Nephron progenitor cell (in vitro differentiated cells): ENCODE measurements at regions not wholly inside any gene's neighbourhood (a gene's known extent, or its start where the extent isn't known, plus 50 kb on each side); places are given as distances from the start of the nearest gene placed in this dataset.

Experiments
- DNase-seq: peaks from one replicate; pipeline ENCODE4 v3.0.0; 2021
- H3K27ac Mint-ChIP-seq: 2 replicates; pipeline ENCODE4 v1.8.0; 2021; ENCODE audit warnings: mild to moderate bottlenecking, moderate library complexity, mixed read lengths
- H3K27me3 Mint-ChIP-seq: 2 replicates; pipeline ENCODE4 v1.8.0; 2021; ENCODE audit warnings: mild to moderate bottlenecking, low read depth, mixed read lengths; ENCODE audit not compliant: poor library complexity
- H3K36me3 Mint-ChIP-seq: 2 replicates; pipeline ENCODE4 v1.8.0; 2021; ENCODE audit warnings: low read depth, mixed read lengths
- H3K4me1 Mint-ChIP-seq: 2 replicates; pipeline ENCODE4 v1.8.0; 2021; ENCODE audit warnings: mixed read lengths
- H3K4me3 Mint-ChIP-seq: 2 replicates; pipeline ENCODE4 v1.8.0; 2021; ENCODE audit warnings: mild to moderate bottlenecking, moderate library complexity, mixed read lengths
- H3K9me3 Mint-ChIP-seq: 2 replicates; pipeline ENCODE4 v1.8.0; 2021; ENCODE audit warnings: mild to moderate bottlenecking, moderate library complexity, mixed read lengths
- CTCF ChIP-seq: fragments of 200-600 bp; sonication (generic); IDR thresholded peaks from 2 replicates; pipeline ENCODE4 v1.5.0; 2021; ENCODE audit warnings: antibody characterized with exemption

- Mint-ChIP-seq H3K36me3 (no peaks in the 10 kb centered on the region), H3K9me3 (no peaks in the 10 kb centered on the region), H3K27me3 (peaks cover 4% of the 10 kb centered on the region), H3K4me1 (peaks cover 5% of the 10 kb centered on the region), H3K4me3 (no peak overlapping the region), H3K27ac (no peak overlapping the region)
- no peak for TF ChIP-seq CTCF
- DNase-seq = no peak
These were observed 198.9 kb upstream of the PTGFR start for GRCh38 chr1:78291872-78292271.

GRCh38 chr1:78292361-78292760 lies 198.4 kb upstream of the PTGFR start:
- Mint-ChIP-seq H3K27me3 (peaks cover 4% of the 10 kb centered on the region), H3K27ac (no peak overlapping the region), H3K9me3 (no peaks in the 10 kb centered on the region), H3K4me3 (no peak overlapping the region), H3K36me3 (no peaks in the 10 kb centered on the region), H3K4me1 (peaks cover 5% of the 10 kb centered on the region)
- TF ChIP-seq CTCF = no peak
- DNase-seq = no peak

GRCh38 chr1:78297836-78298235 lies 192.9 kb upstream of the PTGFR start:
- H3K27ac Mint-ChIP-seq = no peak overlapping the region
- no peak for DNase-seq
- no peak for TF ChIP-seq CTCF

GRCh38 chr1:78298349-78298748 lies 192.4 kb upstream of the PTGFR start:
- Mint-ChIP-seq H3K36me3 (no peaks in the 10 kb centered on the region), H3K27me3 (peaks cover 6% of the 10 kb centered on the region), H3K4me1 (no peaks in the 10 kb centered on the region), H3K9me3 (no peaks in the 10 kb centered on the region), H3K27ac (no peak overlapping the region), H3K4me3 (no peak overlapping the region)
- no peak for DNase-seq
- TF ChIP-seq CTCF = no peak

More at GRCh38 chr1:78297836-78298235, 192.9 kb upstream of the PTGFR start:
- H3K4me3 Mint-ChIP-seq = no peak overlapping the region
- H3K27me3 Mint-ChIP-seq = peaks cover 6% of the 10 kb centered on the region
- no peaks in the 10 kb centered on the region for H3K36me3 Mint-ChIP-seq
- no peaks in the 10 kb centered on the region for H3K9me3 Mint-ChIP-seq
- no peaks in the 10 kb centered on the region for H3K4me1 Mint-ChIP-seq

- Mint-ChIP-seq H3K9me3 (no peaks in the 10 kb centered on the region), H3K4me1 (no peaks in the 10 kb centered on the region), H3K4me3 (no peak overlapping the region), H3K27ac (no peak overlapping the region), H3K27me3 (peaks cover 6% of the 10 kb centered on the region), H3K36me3 (no peaks in the 10 kb centered on the region)
- no peak for TF ChIP-seq CTCF
- DNase-seq = no peak
These were observed 189.6 kb upstream of the PTGFR start for GRCh38 chr1:78301141-78301540.

- TF ChIP-seq CTCF = no peak
- no peak for DNase-seq
- Mint-ChIP-seq H3K27me3 (peaks cover 6% of the 10 kb centered on the region), H3K4me1 (no peaks in the 10 kb centered on the region), H3K4me3 (no peak overlapping the region), H3K36me3 (no peaks in the 10 kb centered on the region), H3K9me3 (no peaks in the 10 kb centered on the region), H3K27ac (no peak overlapping the region)
These were observed 187.2 kb upstream of the PTGFR start for GRCh38 chr1:78303620-78304019.
